GM12872 (cell line): ENCODE measurements at regions not wholly inside any gene's neighbourhood (a gene's known extent, or its start where the extent isn't known, plus 50 kb on each side); places are given as distances from the start of the nearest gene placed in this dataset.

Experiments used
- TF ChIP-seq, protein P1 (sequence below): IDR thresholded peaks from 3 replicates; pipeline ENCODE4 v1.5.1; 2011; ENCODE audit warnings: low read depth, mild to moderate bottlenecking, low read length, moderate library complexity; ENCODE audit not compliant: insufficient read depth

- TF ChIP-seq, protein P1, sequence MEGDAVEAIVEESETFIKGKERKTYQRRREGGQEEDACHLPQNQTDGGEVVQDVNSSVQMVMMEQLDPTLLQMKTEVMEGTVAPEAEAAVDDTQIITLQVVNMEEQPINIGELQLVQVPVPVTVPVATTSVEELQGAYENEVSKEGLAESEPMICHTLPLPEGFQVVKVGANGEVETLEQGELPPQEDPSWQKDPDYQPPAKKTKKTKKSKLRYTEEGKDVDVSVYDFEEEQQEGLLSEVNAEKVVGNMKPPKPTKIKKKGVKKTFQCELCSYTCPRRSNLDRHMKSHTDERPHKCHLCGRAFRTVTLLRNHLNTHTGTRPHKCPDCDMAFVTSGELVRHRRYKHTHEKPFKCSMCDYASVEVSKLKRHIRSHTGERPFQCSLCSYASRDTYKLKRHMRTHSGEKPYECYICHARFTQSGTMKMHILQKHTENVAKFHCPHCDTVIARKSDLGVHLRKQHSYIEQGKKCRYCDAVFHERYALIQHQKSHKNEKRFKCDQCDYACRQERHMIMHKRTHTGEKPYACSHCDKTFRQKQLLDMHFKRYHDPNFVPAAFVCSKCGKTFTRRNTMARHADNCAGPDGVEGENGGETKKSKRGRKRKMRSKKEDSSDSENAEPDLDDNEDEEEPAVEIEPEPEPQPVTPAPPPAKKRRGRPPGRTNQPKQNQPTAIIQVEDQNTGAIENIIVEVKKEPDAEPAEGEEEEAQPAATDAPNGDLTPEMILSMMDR = no peak
Observed at GRCh38 chr5:101278011-101278687, 375.1 kb upstream of the ST8SIA4 start.

DNA sequence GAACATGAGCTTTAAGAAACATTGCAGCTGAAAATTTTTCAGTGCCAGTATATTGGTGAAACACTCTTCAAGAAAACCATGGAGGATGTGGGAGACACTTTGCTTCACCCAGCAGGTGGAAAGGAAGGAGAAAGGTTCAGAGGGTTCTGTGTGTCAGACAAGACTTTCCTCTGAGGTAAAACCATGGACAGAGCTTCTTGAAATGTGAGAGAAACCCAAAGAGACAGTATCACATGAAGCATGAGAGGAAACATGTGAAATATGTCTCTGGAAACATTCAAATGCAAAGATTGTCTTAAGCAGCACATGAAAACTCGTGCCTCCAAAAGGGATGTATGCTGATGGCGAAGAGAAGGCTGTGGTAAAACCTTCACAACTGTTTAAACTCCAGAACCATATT, 368.9 kb upstream of the ST8SIA4 start:
- TF ChIP-seq, protein P1 = no peak

- TF ChIP-seq, protein P1 = no peak
Observed at GRCh38 chr5:101271416-101271815, 368.3 kb upstream of the ST8SIA4 start.

DNA sequence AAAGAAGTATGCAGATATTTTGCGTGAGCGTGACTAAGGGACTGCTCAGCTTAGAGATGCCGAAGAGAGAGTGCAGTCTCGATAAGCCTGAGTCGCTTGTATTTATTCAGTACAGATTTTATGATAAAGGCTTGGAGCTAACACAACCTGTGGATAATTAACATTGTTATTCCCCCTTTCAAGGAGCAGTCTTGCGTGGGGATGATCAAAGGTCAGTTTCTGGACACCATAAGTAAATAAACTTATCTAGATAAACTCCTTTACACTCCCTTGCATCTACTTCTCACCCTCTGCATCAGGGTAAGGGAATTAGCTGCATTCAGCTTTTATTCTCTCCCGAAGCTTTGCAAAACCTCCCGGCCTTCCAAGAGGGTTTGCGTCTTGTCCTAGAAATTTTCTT, 357.8 kb upstream of the ST8SIA4 start:
- TF ChIP-seq, protein P1 = no peak

DNA sequence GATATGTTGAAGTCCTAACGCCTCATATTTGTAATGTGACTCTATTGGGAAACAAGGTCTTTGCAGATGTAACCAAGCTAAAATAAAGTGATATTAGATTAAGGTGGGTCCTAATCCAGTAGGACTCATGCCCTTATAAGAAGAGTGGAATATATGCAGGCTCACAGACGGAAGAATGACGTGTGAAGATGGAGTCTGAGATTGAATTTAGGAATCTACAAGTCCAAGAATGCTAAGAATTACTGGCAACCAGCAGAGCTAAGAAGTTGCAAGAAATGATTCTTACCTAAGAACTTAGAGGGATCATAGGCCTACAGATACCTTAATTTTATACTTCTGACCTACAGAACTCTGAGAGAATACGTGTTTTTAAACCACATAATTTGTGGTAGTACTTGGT, 350.0 kb upstream of the ST8SIA4 start:
- TF ChIP-seq, protein P1 = no peak

GRCh38 chr5:101244621-101245020, 341.5 kb upstream of the ST8SIA4 start:
- TF ChIP-seq, protein P1 = no peak

- TF ChIP-seq, protein P1 = no peak
Observed at GRCh38 chr5:101212942-101213514, 309.9 kb upstream of the ST8SIA4 start.
